ENCODE measurements at regions not wholly inside any gene's neighbourhood (a gene's known extent, or its start where the extent isn't known, plus 50 kb on each side); places are given as distances from the start of the nearest gene placed in this dataset.
"Not testable (repeated sequence)": the region's sequence is repeated elsewhere in the genome, so short reads cannot be mapped to it uniquely, and the experiment has no call there.

GRCh38 chr19:56978023-56978565 is 137.6 kb upstream of the PEG3 start:
- DNase-seq, result no peak

GRCh38 chr19:56980326-56980725 is 139.5 kb upstream of the USP29 start:
- DNase-seq, result not testable (repeated sequence)

- peak; percentile 79 for DNase-seq
Observed at GRCh38 chr19:56980906-56981305, 138.9 kb upstream of the USP29 start.

- DNase-seq, result not testable (repeated sequence)
Observed at GRCh38 chr19:56981440-56981839, 138.3 kb upstream of the USP29 start.

GRCh38 chr19:56983171-56983570 is 136.6 kb upstream of the USP29 start:
- no peak for DNase-seq

GRCh38 chr19:56983804-56984203 is 136.0 kb upstream of the USP29 start:
- DNase-seq, result no peak

GRCh38 chr19:56986386-56986785 is 133.4 kb upstream of the USP29 start:
- no peak for DNase-seq

- no peak for DNase-seq
Observed at GRCh38 chr19:56987184-56987583, 132.6 kb upstream of the USP29 start.

- DNase-seq, result no peak
Observed at GRCh38 chr19:56988299-56988698, 131.5 kb upstream of the USP29 start.

GRCh38 chr19:56991912-56992311 is 127.9 kb upstream of the USP29 start:
- no peak for DNase-seq

GRCh38 chr19:56993851-56994250 is 125.9 kb upstream of the USP29 start:
- no peak for DNase-seq

GRCh38 chr19:56994251-56995017 is 125.4 kb upstream of the USP29 start:
- no peak for DNase-seq

- no peak for DNase-seq
Observed at GRCh38 chr19:56995303-56995702, 124.5 kb upstream of the USP29 start.

- no peak for DNase-seq
Observed at GRCh38 chr19:57002195-57002601, 117.6 kb upstream of the USP29 start.

GRCh38 chr19:57002710-57003109 is 117.1 kb upstream of the USP29 start:
- no peak for DNase-seq

GRCh38 chr19:57004418-57004817 is 115.4 kb upstream of the USP29 start:
- no peak for DNase-seq

GRCh38 chr19:57008432-57008831 is 111.4 kb upstream of the USP29 start:
- no peak for DNase-seq

- DNase-seq, result no peak
Observed at GRCh38 chr19:57010541-57010940, 109.2 kb upstream of the USP29 start.

GRCh38 chr19:57016076-57016475 is 103.7 kb upstream of the USP29 start:
- no peak for DNase-seq

GRCh38 chr19:57016491-57016890 is 103.3 kb upstream of the USP29 start:
- DNase-seq, result no peak

- no peak for DNase-seq
Observed at GRCh38 chr19:57025491-57025890, 94.3 kb upstream of the USP29 start.

- DNase-seq, result no peak
Observed at GRCh38 chr19:57026476-57026875, 93.3 kb upstream of the USP29 start.

- no peak for DNase-seq
Observed at GRCh38 chr19:57027360-57027759, 92.4 kb upstream of the USP29 start.
